ENCODE measurements at regions not wholly inside any gene's neighbourhood (a gene's known extent, or its start where the extent isn't known, plus 50 kb on each side); places are given as distances from the start of the nearest gene placed in this dataset.

GRCh38 chr4:163878336-163879121, 384.0 kb downstream of the TMA16 start:
- no peaks in the 10 kb centered on the region for H3K27me3 ChIP-seq (ENCODE audit: insufficient read depth, low read depth, low read length)

GRCh38 chr4:163892417-163892816, 397.9 kb downstream of the TMA16 start:
- Histone ChIP-seq H3K9me3 (ENCODE audit: low read length) (no peaks in the 10 kb centered on the region), H3K4me2 (ENCODE audit: low read length) (no peak overlapping the region), H3K27me3 (ENCODE audit: insufficient read depth, low read depth, low read length) (no peaks in the 10 kb centered on the region)

More at GRCh38 chr4:163878336-163879121, 384.0 kb downstream of the TMA16 start:
- TF ChIP-seq MXI1 (conservative IDR thresholded peaks at IDR 0.05; ENCODE audit: poor library complexity, severe bottlenecking) (no peak), CTCF (IDR thresholded peaks at IDR 0.05; ENCODE audit: poor library complexity, severe bottlenecking) (no peak), REST (IDR thresholded peaks at IDR 0.05; ENCODE audit: borderline replicate concordance) (no peak), SMC3 (conservative IDR thresholded peaks at IDR 0.05; ENCODE audit: poor library complexity) (no peak), RAD21 (conservative IDR thresholded peaks at IDR 0.05) (no peak), EZH2 (IDR thresholded peaks at IDR 0.05; ENCODE audit: borderline replicate concordance, insufficient read depth, low read length, poor library complexity, severe bottlenecking) (no peak), EP300 (conservative IDR thresholded peaks at IDR 0.05; ENCODE audit: poor library complexity, severe bottlenecking) (no peak), POLR2AphosphoS5 (IDR thresholded peaks at IDR 0.05) (no peak), TAF1 (IDR thresholded peaks at IDR 0.05; ENCODE audit: low read depth) (no peak)
- no peaks in the 10 kb centered on the region for H3K9me3 ChIP-seq (ENCODE audit: low read length)
- no peaks in the 10 kb centered on the region for H3K9me2 ChIP-seq (ENCODE audit: insufficient read depth, low read length)
- no peaks in the 10 kb centered on the region for H3K36me3 ChIP-seq (ENCODE audit: insufficient read depth, low read length)
- no peak overlapping the region for H3K27ac ChIP-seq (ENCODE audit: low read length)
- no peaks in the 10 kb centered on the region for H4K20me1 ChIP-seq (ENCODE audit: insufficient read depth)
- H3K4me2 ChIP-seq (ENCODE audit: low read length) = no peak overlapping the region
- H3F3A ChIP-seq (ENCODE audit: insufficient read depth, low read length, poor library complexity, severe bottlenecking) = no peaks in the 10 kb centered on the region
- H2AFZ ChIP-seq (ENCODE audit: low read depth, low read length) = no peak overlapping the region
- no peak overlapping the region for H3K4me3 ChIP-seq (ENCODE audit: low read length)
- no peak overlapping the region for H3K9ac ChIP-seq (ENCODE audit: low read length)
- H3K79me2 ChIP-seq (replicated peaks; ENCODE audit: insufficient read depth, low read length) = no peaks in the 10 kb centered on the region

More at GRCh38 chr4:163892417-163892816, 397.9 kb downstream of the TMA16 start:
- no peak overlapping the region for H3K9ac ChIP-seq (ENCODE audit: low read length)
- H2AFZ ChIP-seq (ENCODE audit: low read depth, low read length) = no peak overlapping the region
- no peaks in the 10 kb centered on the region for H4K20me1 ChIP-seq (ENCODE audit: insufficient read depth)
- no peak overlapping the region for H3K4me3 ChIP-seq (ENCODE audit: low read length)
- no peaks in the 10 kb centered on the region for H3F3A ChIP-seq (ENCODE audit: insufficient read depth, low read length, poor library complexity, severe bottlenecking)
- no peaks in the 10 kb centered on the region for H3K9me2 ChIP-seq (ENCODE audit: insufficient read depth, low read length)
- H3K27ac ChIP-seq (ENCODE audit: low read length) = no peak overlapping the region
- H3K36me3 ChIP-seq (ENCODE audit: insufficient read depth, low read length) = no peaks in the 10 kb centered on the region
- H3K79me2 ChIP-seq (replicated peaks; ENCODE audit: insufficient read depth, low read length) = no peaks in the 10 kb centered on the region
- no peak for TF ChIP-seq SMC3 (conservative IDR thresholded peaks at IDR 0.05; ENCODE audit: poor library complexity)
- TF ChIP-seq RAD21 (conservative IDR thresholded peaks at IDR 0.05) = no peak
